ENCODE measurements at regions not wholly inside any gene's neighbourhood (a gene's known extent, or its start where the extent isn't known, plus 50 kb on each side); places are given as distances from the start of the nearest gene placed in this dataset.

DNA sequence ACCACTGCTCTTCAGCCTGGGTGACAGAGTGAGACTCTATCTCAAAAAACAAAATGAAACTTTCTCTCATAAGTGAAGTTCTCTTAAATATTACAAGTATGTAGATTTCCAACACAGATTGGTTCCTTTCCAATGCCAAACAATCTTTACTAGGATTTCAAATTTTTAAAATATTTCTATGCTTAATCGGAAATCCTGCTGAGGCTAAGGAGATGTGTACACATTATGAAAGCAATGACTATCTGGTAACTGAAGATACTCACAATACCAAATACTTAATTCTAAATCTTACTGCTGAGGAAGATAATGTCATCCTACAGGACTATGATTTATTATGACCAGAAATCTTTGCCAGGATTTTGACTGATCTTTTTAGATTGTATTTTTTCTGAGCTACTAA lies 255.6 kb upstream of the ZNF717 start:
- TF ChIP-seq CTCF (IDR thresholded peaks at IDR 0.05) (no peak), POLR2A (IDR thresholded peaks at IDR 0.05) (no peak)
